ENCODE measurements at regions not wholly inside any gene's neighbourhood (a gene's known extent, or its start where the extent isn't known, plus 50 kb on each side); places are given as distances from the start of the nearest gene placed in this dataset.

- DNase-seq (ENCODE audit: low read depth) = no peak
- no peak overlapping the region for H3K4me3 ChIP-seq (ENCODE audit: low read depth, low read length)
- no peak for TF ChIP-seq CTCF (IDR thresholded peaks at IDR 0.05; ENCODE audit: low read depth, low read length, missing control alignments)
These were observed 138.2 kb upstream of the VSTM2B start for GRCh38 chr19:29387586-29387985.

DNA sequence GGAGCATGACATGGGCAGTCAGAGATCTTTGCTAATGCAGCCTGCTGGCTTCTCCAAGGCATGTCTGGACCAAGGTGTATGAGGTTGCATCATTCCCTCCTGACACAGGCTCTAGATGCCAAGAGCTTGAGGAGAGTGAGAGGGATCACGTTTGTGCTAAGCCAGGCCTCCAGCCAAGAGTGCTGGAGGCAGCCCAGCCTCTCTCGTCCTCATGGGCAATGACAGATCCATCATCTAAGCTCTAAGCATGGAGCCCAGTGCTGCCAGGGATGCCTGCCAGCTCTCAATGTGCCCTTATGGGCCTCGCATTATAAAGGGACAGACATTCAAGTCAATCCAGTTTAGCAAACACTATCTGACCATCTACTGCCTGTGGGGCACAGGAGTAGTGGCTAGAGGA is 136.3 kb upstream of the VSTM2B start:
- TF ChIP-seq CTCF (IDR thresholded peaks at IDR 0.05; ENCODE audit: low read depth, low read length, missing control alignments) = no peak
- no peak for DNase-seq (ENCODE audit: low read depth)

GRCh38 chr19:29390742-29391141 is 135.1 kb upstream of the VSTM2B start:
- TF ChIP-seq CTCF (IDR thresholded peaks at IDR 0.05; ENCODE audit: low read depth, low read length, missing control alignments) = no peak
- DNase-seq (ENCODE audit: low read depth) = no peak

More for the DNA sequence above, 136.3 kb upstream of the VSTM2B start:
- no peak overlapping the region for H3K4me3 ChIP-seq (ENCODE audit: low read depth, low read length)

GRCh38 chr19:29393915-29394460 is 131.8 kb upstream of the VSTM2B start:
- no peak overlapping the region for H3K4me3 ChIP-seq (ENCODE audit: low read depth, low read length)
- no peak for DNase-seq (ENCODE audit: low read depth)
- no peak for TF ChIP-seq CTCF (IDR thresholded peaks at IDR 0.05; ENCODE audit: low read depth, low read length, missing control alignments)

More at GRCh38 chr19:29390742-29391141, 135.1 kb upstream of the VSTM2B start:
- H3K4me3 ChIP-seq (ENCODE audit: low read depth, low read length) = no peak overlapping the region

DNA sequence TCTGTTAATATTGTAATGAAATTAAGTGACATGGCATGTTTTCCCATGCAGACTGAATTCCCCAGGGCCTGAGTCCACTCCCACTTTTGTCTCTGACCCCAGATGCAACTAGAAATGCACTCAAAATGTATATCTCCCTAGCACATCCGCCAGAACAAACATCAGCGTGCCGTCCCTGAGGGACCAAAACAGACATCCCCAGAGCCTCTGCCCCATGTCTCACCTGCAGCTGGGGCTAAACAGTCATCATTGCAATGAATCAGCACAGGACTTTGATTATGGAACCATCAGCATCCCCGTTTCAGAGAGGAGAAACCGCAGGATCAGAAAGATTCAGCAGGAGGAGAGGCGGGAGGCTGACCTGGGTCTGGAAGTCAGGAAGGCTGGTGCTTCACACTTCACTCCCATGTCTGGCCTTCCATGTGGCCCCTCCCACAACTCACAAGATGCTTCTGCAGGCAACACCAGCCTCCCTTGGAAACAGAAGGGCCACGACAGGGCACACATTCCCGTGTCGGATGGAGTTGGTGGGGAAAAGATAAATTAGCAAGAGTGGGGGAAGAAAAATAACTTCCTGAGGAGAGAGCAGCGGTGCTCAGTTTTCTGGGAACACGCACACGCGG is 130.6 kb upstream of the VSTM2B start:
- no peak for TF ChIP-seq CTCF (IDR thresholded peaks at IDR 0.05; ENCODE audit: low read depth, low read length, missing control alignments)
- DNase-seq (ENCODE audit: low read depth) = no peak
- H3K4me3 ChIP-seq (ENCODE audit: low read depth, low read length) = no peak overlapping the region

DNA sequence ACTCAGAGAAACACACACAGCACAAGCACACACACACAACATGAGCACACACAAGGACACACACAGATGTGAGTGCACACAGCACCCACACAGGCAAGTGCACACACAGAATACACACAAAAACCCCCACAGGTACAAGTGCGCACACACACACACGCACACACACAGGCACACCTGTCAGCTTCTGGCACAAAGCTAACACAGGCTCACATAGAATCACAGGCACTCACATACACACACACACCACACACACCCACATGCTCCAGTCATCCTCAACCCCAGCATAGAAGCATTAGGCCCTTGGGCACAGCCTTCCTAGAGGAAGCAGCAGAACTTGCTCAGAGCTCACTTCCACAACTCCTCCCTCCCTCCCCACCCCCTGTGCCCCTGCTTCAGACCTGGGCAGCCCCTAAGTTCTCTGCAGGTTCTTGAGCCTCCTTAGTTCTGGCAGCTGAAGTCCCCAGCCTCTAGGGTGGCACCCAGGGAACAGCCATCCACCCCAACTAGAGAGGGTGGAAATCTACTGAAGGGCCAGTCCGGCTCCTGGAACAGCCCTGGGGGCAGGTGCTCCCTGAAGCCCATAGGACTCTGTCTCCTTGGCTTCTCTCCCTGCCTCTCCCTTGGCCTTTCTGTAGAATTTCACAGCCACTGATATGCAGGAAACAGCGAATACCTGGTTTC is 129.9 kb upstream of the VSTM2B start:
- no peak for TF ChIP-seq CTCF (IDR thresholded peaks at IDR 0.05; ENCODE audit: low read depth, low read length, missing control alignments)
- no peak for DNase-seq (ENCODE audit: low read depth)
- no peak overlapping the region for H3K4me3 ChIP-seq (ENCODE audit: low read depth, low read length)
